ENCODE measurements at regions not wholly inside any gene's neighbourhood (a gene's known extent, or its start where the extent isn't known, plus 50 kb on each side); places are given as distances from the start of the nearest gene placed in this dataset.

DNA sequence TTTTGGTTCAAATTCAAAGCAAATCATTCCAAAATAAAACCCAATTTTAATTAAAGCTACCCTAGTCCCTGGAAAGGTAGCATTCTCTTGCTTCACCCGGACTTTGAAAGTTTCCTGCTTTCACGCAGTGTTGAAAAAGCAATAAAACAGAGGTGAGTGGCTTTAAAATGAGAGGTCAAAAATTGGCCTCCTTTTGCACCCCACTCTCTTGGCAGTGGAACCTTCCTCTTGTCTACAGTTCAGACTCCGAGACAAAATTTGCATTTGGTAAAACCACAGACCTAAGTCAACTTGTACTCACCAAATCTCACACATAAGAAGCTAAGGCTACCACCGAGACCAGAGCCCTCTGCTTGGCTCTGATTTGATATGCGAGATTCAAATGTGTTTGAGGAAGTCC lies 252.7 kb downstream of the TTLL7 start:
- TF ChIP-seq SP1 (CRISPR knock-in tag; conservative IDR thresholded peaks at IDR 0.05) (no peak), NFE2L1 (CRISPR knock-in tag; IDR thresholded peaks at IDR 0.05) (no peak), KAT7 (CRISPR knock-in tag; IDR thresholded peaks at IDR 0.05; ENCODE audit: borderline replicate concordance) (no peak)
- TF ChIP-seq, protein P1, sequence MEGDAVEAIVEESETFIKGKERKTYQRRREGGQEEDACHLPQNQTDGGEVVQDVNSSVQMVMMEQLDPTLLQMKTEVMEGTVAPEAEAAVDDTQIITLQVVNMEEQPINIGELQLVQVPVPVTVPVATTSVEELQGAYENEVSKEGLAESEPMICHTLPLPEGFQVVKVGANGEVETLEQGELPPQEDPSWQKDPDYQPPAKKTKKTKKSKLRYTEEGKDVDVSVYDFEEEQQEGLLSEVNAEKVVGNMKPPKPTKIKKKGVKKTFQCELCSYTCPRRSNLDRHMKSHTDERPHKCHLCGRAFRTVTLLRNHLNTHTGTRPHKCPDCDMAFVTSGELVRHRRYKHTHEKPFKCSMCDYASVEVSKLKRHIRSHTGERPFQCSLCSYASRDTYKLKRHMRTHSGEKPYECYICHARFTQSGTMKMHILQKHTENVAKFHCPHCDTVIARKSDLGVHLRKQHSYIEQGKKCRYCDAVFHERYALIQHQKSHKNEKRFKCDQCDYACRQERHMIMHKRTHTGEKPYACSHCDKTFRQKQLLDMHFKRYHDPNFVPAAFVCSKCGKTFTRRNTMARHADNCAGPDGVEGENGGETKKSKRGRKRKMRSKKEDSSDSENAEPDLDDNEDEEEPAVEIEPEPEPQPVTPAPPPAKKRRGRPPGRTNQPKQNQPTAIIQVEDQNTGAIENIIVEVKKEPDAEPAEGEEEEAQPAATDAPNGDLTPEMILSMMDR (IDR thresholded peaks at IDR 0.05): no peak
- TF ChIP-seq, protein P2, sequence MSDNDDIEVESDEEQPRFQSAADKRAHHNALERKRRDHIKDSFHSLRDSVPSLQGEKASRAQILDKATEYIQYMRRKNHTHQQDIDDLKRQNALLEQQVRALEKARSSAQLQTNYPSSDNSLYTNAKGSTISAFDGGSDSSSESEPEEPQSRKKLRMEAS (CRISPR knock-in tag; IDR thresholded peaks at IDR 0.05): no peak
